Stimulated activated CD8-positive, alpha-beta memory T cell treated with anti-CD3 and anti-CD28 coated beads, Interleukin-4, amount 100 ng/mL, for 1 hour (primary cell): ENCODE measurements at regions not wholly inside any gene's neighbourhood (a gene's known extent, or its start where the extent isn't known, plus 50 kb on each side); places are given as distances from the start of the nearest gene placed in this dataset.

ENCODE experiments used
- DNase-seq, 2 donors: peaks; one replicate each; pipeline ENCODE4 v3.0.0-alpha.2; 2020; ENCODE audit warnings: low read depth in 2 of 2, low spot score in 1 of 2

GRCh38 chr1:184302346-184302745 lies 84.5 kb upstream of the C1orf21 start:
- no peak for DNase-seq

GRCh38 chr1:184310157-184310819 lies 76.5 kb upstream of the C1orf21 start:
- DNase-seq = no peak

- DNase-seq = no peak
Measured at GRCh38 chr1:184311580-184311979, 75.2 kb upstream of the C1orf21 start.

- DNase-seq = no peak
Measured at GRCh38 chr1:184315254-184315653, 71.6 kb upstream of the C1orf21 start.

- DNase-seq = no peak
Measured at GRCh38 chr1:184319879-184320278, 67.0 kb upstream of the C1orf21 start.

- DNase-seq = no peak
Measured at GRCh38 chr1:184322253-184322652, 64.6 kb upstream of the C1orf21 start.

GRCh38 chr1:184324972-184325371 lies 61.9 kb upstream of the C1orf21 start:
- DNase-seq = no peak

GRCh38 chr1:184326278-184326677 lies 60.6 kb upstream of the C1orf21 start:
- no peak for DNase-seq

- no peak for DNase-seq
Measured at GRCh38 chr1:184329245-184329953, 57.4 kb upstream of the C1orf21 start.

- no peak for DNase-seq
Measured at GRCh38 chr1:184329962-184330868, 56.6 kb upstream of the C1orf21 start.

- no peak for DNase-seq
Measured at GRCh38 chr1:184330875-184331274, 56.0 kb upstream of the C1orf21 start.
